ENCODE measurements at regions not wholly inside any gene's neighbourhood (a gene's known extent, or its start where the extent isn't known, plus 50 kb on each side); places are given as distances from the start of the nearest gene placed in this dataset.

GRCh38 chr7:50921114-50921813, 138.6 kb upstream of the GRB10 start:
- TF ChIP-seq PRDM15 (CRISPR knock-in tag; IDR thresholded peaks at IDR 0.05) (no peak), ZBTB43 (CRISPR knock-in tag; IDR thresholded peaks at IDR 0.05) (no peak), E2F1 (CRISPR knock-in tag; IDR thresholded peaks at IDR 0.05) (no peak), TCF7 (CRISPR knock-in tag; IDR thresholded peaks at IDR 0.05; ENCODE audit: low read depth) (no peak), CTCF (IDR thresholded peaks at IDR 0.05) (no peak), GRHL2 (CRISPR knock-in tag; IDR thresholded peaks at IDR 0.05; ENCODE audit: insufficient replicate concordance, severe bottlenecking) (no peak), NFE2L1 (CRISPR knock-in tag; IDR thresholded peaks at IDR 0.05) (no peak), FOXK1 (CRISPR knock-in tag; IDR thresholded peaks at IDR 0.05) (no peak)

All from WTC11 (cell line).